Endothelial cell of umbilical vein (primary cell): ENCODE measurements at regions not wholly inside any gene's neighbourhood (a gene's known extent, or its start where the extent isn't known, plus 50 kb on each side); places are given as distances from the start of the nearest gene placed in this dataset.
A peak's percentile ranks its signal among the peaks of the same experiment; 100 is the strongest.

Source experiments
- BruUV-seq: library from RNA; stranded (reverse); fragments of 400-500 nt; replicated peaks from 2 replicates; lab custom pipeline; 2021; lab: Mats Ljungman, UMichigan
- CTCF ChIA-PET: fragments of 300-600, 350-600 bp; sonication (Branson Sonifier 250); formaldehyde crosslinking; loops from one replicate; lab custom pipeline; 2021; ENCODE audit warnings: antibody characterized with exemption, inconsistent platforms; lab: Charles Lee
- POLR2A ChIA-PET: fragments of 300-600, 350-600 bp; sonication (Branson Sonifier 250); formaldehyde crosslinking; loops from one replicate; lab custom pipeline; 2021; ENCODE audit warnings: antibody characterized with exemption, inconsistent platforms; lab: Charles Lee
- DNase-seq: peaks from one replicate; pipeline ENCODE4 v3.0.0-alpha.2; 2011; ENCODE audit warnings: low read depth, low spot score
- FAIRE-seq: peaks from 2 replicates; lab custom pipeline; 2011; peaks lifted over from hg19 to GRCh38; lab: Jason Lieb, UNC
- H2AFZ ChIP-seq: 2 replicates; pipeline ENCODE4 v1.6.0; 2012; ENCODE audit warnings: low read depth, low read length, control low read depth, inconsistent platforms
- H3K27ac ChIP-seq: 2 replicates; pipeline ENCODE4 v1.5.1; 2011; ENCODE audit warnings: low read depth, mild to moderate bottlenecking, control low read depth, low read length, moderate library complexity; ENCODE audit not compliant: insufficient read depth
- H3K27me3 ChIP-seq, 2 experiments: 2 replicates each; pipeline versions ENCODE4 v1.6.0 to v1.6.1; 2011; ENCODE audit warnings: low read length in 2 of 2, mixed read lengths in 1 of 2; ENCODE audit not compliant: control insufficient read depth in 2 of 2, insufficient read depth in 2 of 2
- H3K36me3 ChIP-seq, 2 experiments: 2 replicates in 1 of 2; 3 replicates in 1 of 2; pipeline ENCODE4 v1.5.1; 2011; ENCODE audit warnings: low read length in 2 of 2, mild to moderate bottlenecking in 1 of 2, moderate library complexity in 1 of 2; ENCODE audit not compliant: control insufficient read depth in 2 of 2, insufficient read depth in 2 of 2; ENCODE audit errors: extremely low read depth in 1 of 2
- H3K4me1 ChIP-seq: 3 replicates; pipeline ENCODE4 v1.5.1; 2011; ENCODE audit warnings: mild to moderate bottlenecking, low read length; ENCODE audit not compliant: control insufficient read depth, insufficient read depth; ENCODE audit errors: extremely low read depth
- H3K4me2 ChIP-seq: 2 replicates; pipeline ENCODE4 v1.6.1; 2011; ENCODE audit warnings: low read length, control low read depth, mixed read lengths; ENCODE audit not compliant: insufficient read depth
- H3K4me3 ChIP-seq, 3 experiments: fragments of 200-600 bp in 1 of 3; sonication (generic), shearing (Covaris generic) in 1 of 3; replicated peaks in 1 of 3; 2 replicates each; pipeline ENCODE4 v1.5.1; 2011 to 2016; ENCODE audit warnings: control low read depth in 3 of 3, low read length in 3 of 3, mild to moderate bottlenecking in 2 of 3, inconsistent platforms in 1 of 3, low read depth in 1 of 3, moderate library complexity in 1 of 3; ENCODE audit not compliant: insufficient read depth in 1 of 3
- H3K79me2 ChIP-seq: 2 replicates; pipeline ENCODE4 v1.6.0; 2012; ENCODE audit warnings: low read length, inconsistent platforms; ENCODE audit not compliant: control insufficient read depth, insufficient read depth
- H3K9ac ChIP-seq: replicated peaks from 2 replicates; pipeline ENCODE3; 2011; ENCODE audit warnings: low read length, control low read depth; ENCODE audit not compliant: insufficient read depth; ENCODE audit errors: extremely low read depth
- H3K9me1 ChIP-seq: replicated peaks from 3 replicates; pipeline ENCODE4 v1.6.0; 2011; ENCODE audit warnings: mild to moderate bottlenecking, low read length; ENCODE audit not compliant: control insufficient read depth, insufficient read depth; ENCODE audit errors: extremely low read depth
- H3K9me3 ChIP-seq: replicated peaks from 2 replicates; pipeline ENCODE4 v1.5.1; 2012; ENCODE audit warnings: low read length, inconsistent platforms; ENCODE audit not compliant: control insufficient read depth, insufficient read depth
- H4K20me1 ChIP-seq: replicated peaks from 2 replicates; pipeline ENCODE3; 2011; ENCODE audit warnings: mild to moderate bottlenecking, low read length; ENCODE audit not compliant: control insufficient read depth, insufficient read depth; ENCODE audit errors: extremely low read depth
- EZH2 ChIP-seq: IDR thresholded peaks from 2 replicates; pipeline ENCODE4 v1.6.1; 2012; ENCODE audit warnings: borderline replicate concordance, low read depth, mild to moderate bottlenecking, moderate library complexity, low read length, inconsistent platforms; ENCODE audit not compliant: severe bottlenecking
- FOS ChIP-seq: IDR thresholded peaks from 2 replicates; pipeline ENCODE4 v1.6.1; 2011; ENCODE audit warnings: mild to moderate bottlenecking, low read length, moderate library complexity, borderline replicate concordance; ENCODE audit not compliant: insufficient read depth
- GATA2 ChIP-seq: IDR thresholded peaks from 2 replicates; pipeline ENCODE4 v1.7.0; 2011; ENCODE audit warnings: low read depth, mild to moderate bottlenecking, moderate library complexity, mixed read lengths, low read length; ENCODE audit not compliant: insufficient read length, insufficient read depth
- POLR2A ChIP-seq: IDR thresholded peaks from 2 replicates; pipeline ENCODE4 v1.6.1; 2012; ENCODE audit warnings: low read depth, mild to moderate bottlenecking, control low read depth, low read length
- POLR2AphosphoS5 ChIP-seq: IDR thresholded peaks from 2 replicates; pipeline ENCODE4 v1.6.1; 2012; ENCODE audit warnings: low read depth, mild to moderate bottlenecking, control low read depth, low read length, moderate library complexity; ENCODE audit not compliant: insufficient read depth
- dilution Hi-C: fragments of 300-500 bp; cut with MboI; formaldehyde crosslinking; loops from one replicate; pipeline ENCODE4 v1.15.0; 2019; ENCODE audit warnings: low sequenced_read_pairs; ENCODE audit not compliant: extremely low pct_ligation_motif_present
- intact Hi-C: fragments of 100-400 bp; cut with micrococcal nuclease; formaldehyde crosslinking; loops from one replicate; pipeline ENCODE4 v1.10.0; 2022
- TF ChIP-seq, protein P1 (sequence below): IDR thresholded peaks from 2 replicates; pipeline ENCODE4 v1.6.1; 2011; ENCODE audit not compliant: insufficient read depth, insufficient read length
- TF ChIP-seq, protein P2 (sequence below), 2 donors: IDR thresholded peaks; 1 replicate in 1 of 2; 2 replicates in 1 of 2; pipeline ENCODE4 v1.5.1; 2011; ENCODE audit warnings: low read length in 2 of 2, mild to moderate bottlenecking in 2 of 2, moderate library complexity in 2 of 2, control low read depth in 1 of 2, inconsistent platforms in 1 of 2, low read depth in 1 of 2; ENCODE audit not compliant: insufficient read depth in 1 of 2; ENCODE audit errors: extremely low read depth in 1 of 2

DNA sequence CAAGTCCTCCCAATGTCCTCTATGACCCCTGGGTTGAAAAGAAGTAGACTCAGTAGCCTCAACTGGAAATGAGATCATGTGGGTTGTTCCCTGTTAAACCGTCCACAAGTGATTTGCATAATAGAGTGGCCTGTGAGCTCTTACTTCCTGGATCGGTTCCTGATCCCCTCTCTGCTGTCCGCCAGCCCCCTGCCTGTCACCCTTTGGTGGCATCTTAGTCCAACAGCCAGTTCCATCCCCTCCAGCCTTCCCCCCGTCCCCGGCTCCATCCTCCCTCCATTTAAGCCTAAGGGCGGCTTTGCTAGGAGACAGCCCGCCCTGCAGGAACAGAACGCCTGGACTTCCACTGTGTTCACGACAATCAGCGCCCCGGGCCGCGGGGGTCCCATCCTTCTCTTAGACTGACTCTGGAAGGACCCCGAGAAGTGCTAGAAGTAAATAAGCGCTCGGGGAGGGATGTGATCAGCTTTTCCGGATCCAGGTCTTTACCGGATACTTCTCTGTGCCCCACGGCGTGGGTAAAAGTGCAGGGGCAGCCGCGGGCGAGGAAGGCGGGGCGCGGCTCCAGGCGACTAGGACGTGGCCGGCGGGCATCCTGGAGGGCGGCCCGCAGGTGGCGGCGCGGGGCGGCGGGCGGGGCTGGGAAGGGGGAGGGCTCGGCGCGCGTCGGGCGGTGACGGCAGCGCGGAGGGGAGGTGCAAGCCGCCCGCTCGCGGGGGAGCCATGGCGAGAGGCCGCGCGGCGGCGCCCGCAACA, 51.2 kb upstream of the ULK4 start:
- Histone ChIP-seq H3K9me3 (no peaks in the 10 kb centered on the region), H3K9me1 (no peaks in the 10 kb centered on the region), H3K27me3 (no peaks in the 10 kb centered on the region), H3K4me3 (peak overlapping the region; percentile 25 to 86 (median 56)), H3K27ac (no peak overlapping the region), H2AFZ (peak overlapping the region; percentile 97), H3K79me2 (peaks cover 41% of the 10 kb centered on the region), H3K36me3 (no peaks in the 10 kb centered on the region), H3K4me2 (peak overlapping the region; percentile 85), H4K20me1 (no peaks in the 10 kb centered on the region), H3K9ac (peak overlapping the region; percentile 75), H3K4me1 (peaks cover 13% of the 10 kb centered on the region)
- intact Hi-C loops, result loop anchor here (1.0 kb wide), 2 partner anchors 119 to 171 kb away; no protein-coding TSS in a partner anchor
- POLR2A ChIA-PET, result interaction anchor here (1.0 kb wide), 1 partner anchor 59 kb away, joined by 3 read pairs; no protein-coding TSS in a partner anchor
- no TSS peak for BruUV-seq
- peak; percentile 72 for DNase-seq
- CTCF ChIA-PET, result interaction anchor here (0.8 to 2.1 kb wide), 10 partner anchors 12 to 91 kb away, joined by 3 to 23 read pairs (median 5); partner anchors contain the start of gene ULK4
- TF ChIP-seq EZH2, result no peak
- TF ChIP-seq, protein P1, sequence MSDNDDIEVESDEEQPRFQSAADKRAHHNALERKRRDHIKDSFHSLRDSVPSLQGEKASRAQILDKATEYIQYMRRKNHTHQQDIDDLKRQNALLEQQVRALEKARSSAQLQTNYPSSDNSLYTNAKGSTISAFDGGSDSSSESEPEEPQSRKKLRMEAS, result no peak
- TF ChIP-seq GATA2, result no peak
- no peak for TF ChIP-seq FOS
- no peak for TF ChIP-seq POLR2AphosphoS5
- TF ChIP-seq, protein P2, sequence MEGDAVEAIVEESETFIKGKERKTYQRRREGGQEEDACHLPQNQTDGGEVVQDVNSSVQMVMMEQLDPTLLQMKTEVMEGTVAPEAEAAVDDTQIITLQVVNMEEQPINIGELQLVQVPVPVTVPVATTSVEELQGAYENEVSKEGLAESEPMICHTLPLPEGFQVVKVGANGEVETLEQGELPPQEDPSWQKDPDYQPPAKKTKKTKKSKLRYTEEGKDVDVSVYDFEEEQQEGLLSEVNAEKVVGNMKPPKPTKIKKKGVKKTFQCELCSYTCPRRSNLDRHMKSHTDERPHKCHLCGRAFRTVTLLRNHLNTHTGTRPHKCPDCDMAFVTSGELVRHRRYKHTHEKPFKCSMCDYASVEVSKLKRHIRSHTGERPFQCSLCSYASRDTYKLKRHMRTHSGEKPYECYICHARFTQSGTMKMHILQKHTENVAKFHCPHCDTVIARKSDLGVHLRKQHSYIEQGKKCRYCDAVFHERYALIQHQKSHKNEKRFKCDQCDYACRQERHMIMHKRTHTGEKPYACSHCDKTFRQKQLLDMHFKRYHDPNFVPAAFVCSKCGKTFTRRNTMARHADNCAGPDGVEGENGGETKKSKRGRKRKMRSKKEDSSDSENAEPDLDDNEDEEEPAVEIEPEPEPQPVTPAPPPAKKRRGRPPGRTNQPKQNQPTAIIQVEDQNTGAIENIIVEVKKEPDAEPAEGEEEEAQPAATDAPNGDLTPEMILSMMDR (IDR thresholded peaks at IDR 0.05; ENCODE audit: extremely low read depth in 1 of 2, insufficient read depth in 1 of 2, low read depth in 1 of 2, low read length in 2 of 2), result no peak
- TF ChIP-seq POLR2A, result no peak
- dilution Hi-C loops, result no loop called here
- peak; percentile 43 for FAIRE-seq
